Neural progenitor cell (in vitro differentiated cells): ENCODE measurements at regions not wholly inside any gene's neighbourhood (a gene's known extent, or its start where the extent isn't known, plus 50 kb on each side); places are given as distances from the start of the nearest gene placed in this dataset.

Source experiments
- EZH2 ChIP-seq: fragments of 200-600 bp; sonication (generic); IDR thresholded peaks from 2 replicates; pipeline ENCODE4 v1.6.1; 2017; ENCODE audit warnings: antibody characterized with exemption, mild to moderate bottlenecking, moderate library complexity
- TF ChIP-seq, protein P1 (sequence below): fragments of 200-600 bp; sonication (generic); IDR thresholded peaks from 2 replicates; pipeline ENCODE4 v1.5.1; 2017; ENCODE audit warnings: antibody characterized with exemption, mild to moderate bottlenecking

DNA sequence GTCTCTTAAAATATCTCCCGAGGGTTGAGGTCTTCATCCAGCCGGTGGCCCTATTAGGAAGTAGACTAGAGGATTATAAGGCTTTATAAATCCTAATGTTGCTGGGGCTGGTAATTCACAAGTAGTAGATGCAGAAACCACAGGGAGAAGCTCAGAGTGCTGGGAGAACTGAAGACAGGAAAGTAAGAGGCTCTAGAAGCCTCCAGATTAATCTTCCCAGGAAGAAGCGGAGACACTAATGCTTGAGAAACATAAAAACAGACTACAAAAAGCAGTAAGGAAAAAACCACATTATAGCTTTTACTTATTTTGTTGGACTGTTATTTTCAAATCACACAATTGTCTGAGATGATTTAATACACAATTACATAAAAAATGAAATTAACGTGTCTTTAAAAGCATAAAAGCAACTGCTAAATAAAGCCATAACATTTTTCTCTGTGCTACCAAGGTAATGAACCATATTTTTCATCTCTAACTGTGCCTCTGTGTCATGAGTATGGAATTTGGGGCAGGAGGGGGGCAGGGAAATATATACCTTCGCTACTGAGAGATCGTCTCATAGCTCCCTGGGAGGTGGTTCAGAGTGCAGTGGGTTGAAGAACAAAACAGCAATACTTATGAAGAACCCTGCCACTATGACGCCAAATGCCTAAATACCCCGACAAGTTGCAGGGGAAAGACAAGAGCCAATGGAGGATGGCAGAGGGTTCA lies 806.2 kb upstream of the WWC1 start:
- TF ChIP-seq, protein P1, sequence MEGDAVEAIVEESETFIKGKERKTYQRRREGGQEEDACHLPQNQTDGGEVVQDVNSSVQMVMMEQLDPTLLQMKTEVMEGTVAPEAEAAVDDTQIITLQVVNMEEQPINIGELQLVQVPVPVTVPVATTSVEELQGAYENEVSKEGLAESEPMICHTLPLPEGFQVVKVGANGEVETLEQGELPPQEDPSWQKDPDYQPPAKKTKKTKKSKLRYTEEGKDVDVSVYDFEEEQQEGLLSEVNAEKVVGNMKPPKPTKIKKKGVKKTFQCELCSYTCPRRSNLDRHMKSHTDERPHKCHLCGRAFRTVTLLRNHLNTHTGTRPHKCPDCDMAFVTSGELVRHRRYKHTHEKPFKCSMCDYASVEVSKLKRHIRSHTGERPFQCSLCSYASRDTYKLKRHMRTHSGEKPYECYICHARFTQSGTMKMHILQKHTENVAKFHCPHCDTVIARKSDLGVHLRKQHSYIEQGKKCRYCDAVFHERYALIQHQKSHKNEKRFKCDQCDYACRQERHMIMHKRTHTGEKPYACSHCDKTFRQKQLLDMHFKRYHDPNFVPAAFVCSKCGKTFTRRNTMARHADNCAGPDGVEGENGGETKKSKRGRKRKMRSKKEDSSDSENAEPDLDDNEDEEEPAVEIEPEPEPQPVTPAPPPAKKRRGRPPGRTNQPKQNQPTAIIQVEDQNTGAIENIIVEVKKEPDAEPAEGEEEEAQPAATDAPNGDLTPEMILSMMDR: no peak
- TF ChIP-seq EZH2: no peak
